C4-2B (cell line): ENCODE measurements at regions not wholly inside any gene's neighbourhood (a gene's known extent, or its start where the extent isn't known, plus 50 kb on each side); places are given as distances from the start of the nearest gene placed in this dataset.

Experiments
- ZFX ChIP-seq: fragments of 450-650 bp; IDR thresholded peaks from 2 replicates; pipeline ENCODE4 v1.6.1; 2017
- TF ChIP-seq, protein P1 (sequence below): fragments of 450-650 bp; conservative IDR thresholded peaks from 2 replicates; pipeline ENCODE4 v1.5.1; 2017; ENCODE audit warnings: mild to moderate bottlenecking

DNA sequence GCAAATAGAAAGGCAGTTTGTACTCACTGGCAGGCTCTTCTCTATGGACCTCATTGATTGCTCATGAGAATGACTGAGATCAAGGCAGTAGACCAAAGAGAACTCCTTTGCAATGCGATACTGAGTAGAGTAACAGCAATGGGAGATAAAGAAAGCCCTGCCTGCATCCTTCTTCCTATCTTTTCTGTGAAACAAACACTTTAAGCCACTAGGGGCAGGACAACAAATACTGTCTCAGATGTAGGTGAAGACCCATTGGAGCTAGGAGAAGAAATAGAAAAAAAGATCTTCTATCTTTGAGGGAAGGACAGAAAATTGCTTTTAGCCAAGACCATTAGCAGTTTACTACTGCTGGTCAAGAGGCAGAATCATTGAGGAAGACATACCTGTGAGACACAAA is 117.6 kb upstream of the IGSF10 start:
- TF ChIP-seq, protein P1, sequence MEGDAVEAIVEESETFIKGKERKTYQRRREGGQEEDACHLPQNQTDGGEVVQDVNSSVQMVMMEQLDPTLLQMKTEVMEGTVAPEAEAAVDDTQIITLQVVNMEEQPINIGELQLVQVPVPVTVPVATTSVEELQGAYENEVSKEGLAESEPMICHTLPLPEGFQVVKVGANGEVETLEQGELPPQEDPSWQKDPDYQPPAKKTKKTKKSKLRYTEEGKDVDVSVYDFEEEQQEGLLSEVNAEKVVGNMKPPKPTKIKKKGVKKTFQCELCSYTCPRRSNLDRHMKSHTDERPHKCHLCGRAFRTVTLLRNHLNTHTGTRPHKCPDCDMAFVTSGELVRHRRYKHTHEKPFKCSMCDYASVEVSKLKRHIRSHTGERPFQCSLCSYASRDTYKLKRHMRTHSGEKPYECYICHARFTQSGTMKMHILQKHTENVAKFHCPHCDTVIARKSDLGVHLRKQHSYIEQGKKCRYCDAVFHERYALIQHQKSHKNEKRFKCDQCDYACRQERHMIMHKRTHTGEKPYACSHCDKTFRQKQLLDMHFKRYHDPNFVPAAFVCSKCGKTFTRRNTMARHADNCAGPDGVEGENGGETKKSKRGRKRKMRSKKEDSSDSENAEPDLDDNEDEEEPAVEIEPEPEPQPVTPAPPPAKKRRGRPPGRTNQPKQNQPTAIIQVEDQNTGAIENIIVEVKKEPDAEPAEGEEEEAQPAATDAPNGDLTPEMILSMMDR = peak; percentile 29
- no peak for TF ChIP-seq ZFX
